SU-DHL-6 (cell line): ENCODE measurements at regions not wholly inside any gene's neighbourhood (a gene's known extent, or its start where the extent isn't known, plus 50 kb on each side); places are given as distances from the start of the nearest gene placed in this dataset.

ENCODE experiments used
- H2AFZ ChIP-seq: fragments of 200-600 bp; sonication (generic); 2 replicates; pipeline ENCODE4 v1.6.1; 2014; ENCODE audit warnings: low read depth, mild to moderate bottlenecking, moderate library complexity, mixed read lengths, antibody characterized with exemption, low read length; ENCODE audit not compliant: severe bottlenecking
- H3F3A ChIP-seq: fragments of 200-600 bp; shearing (Covaris generic); 2 replicates; pipeline ENCODE4 v1.6.0; 2016; ENCODE audit warnings: antibody characterized with exemption, mild to moderate bottlenecking; ENCODE audit not compliant: insufficient read depth
- H3K27ac ChIP-seq: fragments of 200-600 bp; sonication (generic); 2 replicates; pipeline ENCODE4 v1.5.1; 2016; ENCODE audit warnings: low read depth, mild to moderate bottlenecking, low read length, moderate library complexity, mixed read lengths
- H3K27me3 ChIP-seq: fragments of 200-600 bp; sonication (generic), shearing (Covaris generic); 2 replicates; pipeline ENCODE4 v1.6.0; 2014; ENCODE audit warnings: mild to moderate bottlenecking, low read length
- H3K36me3 ChIP-seq: fragments of 200-600 bp; sonication (generic); 2 replicates; pipeline ENCODE4 v1.6.1; 2014; ENCODE audit warnings: mild to moderate bottlenecking, low read length, mixed read lengths
- H3K4me2 ChIP-seq: fragments of 300-600, 200-600 bp; shearing (Covaris generic), sonication (generic); 2 replicates; pipeline ENCODE4 v1.6.0; 2014; ENCODE audit warnings: low read length, low read depth, mild to moderate bottlenecking; ENCODE audit not compliant: poor library complexity, severe bottlenecking
- H3K4me3 ChIP-seq: fragments of 200-600 bp; sonication (generic); 2 replicates; pipeline ENCODE4 v1.5.1; 2014; ENCODE audit warnings: antibody characterized with exemption, low read length, mild to moderate bottlenecking, mixed read lengths; ENCODE audit not compliant: insufficient read depth, poor library complexity, severe bottlenecking
- H3K79me2 ChIP-seq: fragments of 200-600 bp; sonication (generic); 2 replicates; pipeline ENCODE4 v1.6.1; 2014; ENCODE audit warnings: mild to moderate bottlenecking, low read length, moderate library complexity; ENCODE audit not compliant: insufficient read depth
- H3K9ac ChIP-seq: fragments of 200-600 bp; sonication (generic); 2 replicates; pipeline ENCODE4 v1.7.0; 2014; ENCODE audit warnings: mild to moderate bottlenecking, low read length
- H3K9me2 ChIP-seq: fragments of 200-600 bp; sonication (generic); replicated peaks from 2 replicates; pipeline ENCODE4 v1.6.1; 2014; ENCODE audit warnings: low read length; ENCODE audit not compliant: insufficient read depth
- H3K9me3 ChIP-seq: fragments of 200-600 bp; sonication (generic); 2 replicates; pipeline ENCODE4 v1.6.1; 2014; ENCODE audit warnings: low read length, mixed read lengths; ENCODE audit not compliant: insufficient read depth
- H4K20me1 ChIP-seq: fragments of 200-600 bp; sonication (generic); 2 replicates; pipeline ENCODE4 v1.6.1; 2014; ENCODE audit warnings: low read depth, mild to moderate bottlenecking, antibody characterized with exemption, low read length, moderate library complexity, mixed read lengths
- CTCF ChIP-seq: fragments of 200-600 bp; sonication (generic); IDR thresholded peaks from one replicate; pipeline ENCODE4 v1.5.1; 2017; ENCODE audit warnings: antibody characterized with exemption, mild to moderate bottlenecking, low read length, moderate library complexity; ENCODE audit not compliant: insufficient read depth, poor library complexity, severe bottlenecking
- EZH2phosphoT487 ChIP-seq: fragments of 200-600 bp; sonication (generic), shearing (Covaris generic); conservative IDR thresholded peaks from 2 replicates; pipeline ENCODE4 v1.6.1; 2018; ENCODE audit warnings: mild to moderate bottlenecking, antibody characterized with exemption, low read length, moderate library complexity, mixed read lengths

GRCh38 chr5:154577416-154577815 lies 99.4 kb upstream of the HAND1 start:
- Histone ChIP-seq H3K36me3 (no peaks in the 10 kb centered on the region), H3K79me2 (no peaks in the 10 kb centered on the region), H4K20me1 (no peaks in the 10 kb centered on the region), H3K27ac (no peak overlapping the region), H3K27me3 (no peaks in the 10 kb centered on the region), H3F3A (no peaks in the 10 kb centered on the region), H3K9ac (no peak overlapping the region), H2AFZ (no peak overlapping the region), H3K9me3 (no peaks in the 10 kb centered on the region), H3K4me3 (no peak overlapping the region), H3K9me2 (no peaks in the 10 kb centered on the region), H3K4me2 (no peak overlapping the region)
- TF ChIP-seq CTCF = no peak
- no peak for TF ChIP-seq EZH2phosphoT487

DNA sequence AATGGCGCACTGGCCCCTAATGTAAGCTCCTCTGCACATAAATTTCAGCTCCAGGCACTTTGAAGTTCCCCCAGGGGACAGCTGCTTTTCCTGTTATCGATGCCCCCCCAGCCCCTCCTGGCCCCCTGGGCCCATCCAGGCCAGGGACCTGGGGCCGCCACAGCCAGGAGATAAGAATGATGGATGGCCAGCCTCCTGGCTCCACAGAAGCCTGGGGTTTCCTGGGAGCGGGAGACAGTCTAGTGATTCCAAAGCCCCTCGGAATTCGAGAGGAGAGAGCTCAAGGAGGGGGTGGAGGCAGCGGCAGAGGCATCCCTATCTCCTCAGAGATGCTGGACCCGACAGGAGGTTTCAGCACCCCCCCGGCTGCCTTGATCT lies 98.4 kb upstream of the HAND1 start:
- Histone ChIP-seq H3K27ac (no peak overlapping the region), H3K9me2 (no peaks in the 10 kb centered on the region), H3F3A (no peaks in the 10 kb centered on the region), H3K27me3 (no peaks in the 10 kb centered on the region), H2AFZ (no peak overlapping the region), H4K20me1 (no peaks in the 10 kb centered on the region), H3K9ac (no peak overlapping the region), H3K9me3 (no peaks in the 10 kb centered on the region), H3K4me3 (no peak overlapping the region), H3K4me2 (no peak overlapping the region), H3K36me3 (no peaks in the 10 kb centered on the region), H3K79me2 (no peaks in the 10 kb centered on the region)
- no peak for TF ChIP-seq CTCF
- no peak for TF ChIP-seq EZH2phosphoT487

- Histone ChIP-seq H3K9ac (no peak overlapping the region), H3K36me3 (no peaks in the 10 kb centered on the region), H3K27ac (no peak overlapping the region), H3K79me2 (no peaks in the 10 kb centered on the region), H3K4me2 (no peak overlapping the region), H3F3A (no peaks in the 10 kb centered on the region), H3K27me3 (no peaks in the 10 kb centered on the region), H2AFZ (no peak overlapping the region), H3K9me2 (no peaks in the 10 kb centered on the region), H4K20me1 (no peaks in the 10 kb centered on the region), H3K9me3 (no peaks in the 10 kb centered on the region), H3K4me3 (no peak overlapping the region)
- TF ChIP-seq CTCF (peak; percentile 33), EZH2phosphoT487 (no peak)
Measured at GRCh38 chr5:154575546-154576428, 97.8 kb upstream of the HAND1 start.
